ENCODE measurements at regions not wholly inside any gene's neighbourhood (a gene's known extent, or its start where the extent isn't known, plus 50 kb on each side); places are given as distances from the start of the nearest gene placed in this dataset.

GRCh38 chr4:33080275-33080674 lies 2360.1 kb downstream of the PCDH7 start:
- TF ChIP-seq, protein P1, sequence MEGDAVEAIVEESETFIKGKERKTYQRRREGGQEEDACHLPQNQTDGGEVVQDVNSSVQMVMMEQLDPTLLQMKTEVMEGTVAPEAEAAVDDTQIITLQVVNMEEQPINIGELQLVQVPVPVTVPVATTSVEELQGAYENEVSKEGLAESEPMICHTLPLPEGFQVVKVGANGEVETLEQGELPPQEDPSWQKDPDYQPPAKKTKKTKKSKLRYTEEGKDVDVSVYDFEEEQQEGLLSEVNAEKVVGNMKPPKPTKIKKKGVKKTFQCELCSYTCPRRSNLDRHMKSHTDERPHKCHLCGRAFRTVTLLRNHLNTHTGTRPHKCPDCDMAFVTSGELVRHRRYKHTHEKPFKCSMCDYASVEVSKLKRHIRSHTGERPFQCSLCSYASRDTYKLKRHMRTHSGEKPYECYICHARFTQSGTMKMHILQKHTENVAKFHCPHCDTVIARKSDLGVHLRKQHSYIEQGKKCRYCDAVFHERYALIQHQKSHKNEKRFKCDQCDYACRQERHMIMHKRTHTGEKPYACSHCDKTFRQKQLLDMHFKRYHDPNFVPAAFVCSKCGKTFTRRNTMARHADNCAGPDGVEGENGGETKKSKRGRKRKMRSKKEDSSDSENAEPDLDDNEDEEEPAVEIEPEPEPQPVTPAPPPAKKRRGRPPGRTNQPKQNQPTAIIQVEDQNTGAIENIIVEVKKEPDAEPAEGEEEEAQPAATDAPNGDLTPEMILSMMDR (IDR thresholded peaks at IDR 0.05) = no peak
- Histone ChIP-seq H3K4me3 (no peak overlapping the region), H3K9me3 (no peaks in the 10 kb centered on the region), H3K27ac (no peak overlapping the region), H3K4me1 (no peaks in the 10 kb centered on the region), H3K27me3 (no peaks in the 10 kb centered on the region), H3K36me3 (no peaks in the 10 kb centered on the region)
- DNase-seq (no peak), ATAC-seq (peak in 3 of 8 donors; percentile 23 to 60 (median 25))
- WGBS, 2 donors = 64 to 86% methylated on average over 2 of the region's 2 CpGs
- intact Hi-C loops (cut with DNase I) = no loop called here

DNA sequence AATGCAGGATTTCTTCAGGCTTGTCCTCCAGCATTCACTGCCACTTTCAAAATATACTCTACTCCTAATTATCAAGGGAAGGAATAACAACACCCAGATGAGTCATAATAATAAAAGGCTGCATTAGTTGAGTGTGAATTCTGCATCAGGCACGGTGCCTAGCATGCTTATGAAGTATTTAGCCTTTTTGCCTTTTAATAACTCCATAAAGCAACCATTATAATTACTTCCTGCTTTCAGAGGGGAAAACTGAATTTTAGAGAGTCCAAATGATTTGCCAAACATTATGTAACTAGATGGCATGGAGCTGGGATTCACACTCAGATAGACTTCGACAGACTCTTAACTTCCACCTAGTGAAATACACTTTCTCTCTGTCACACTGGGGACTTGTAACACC lies 2365.5 kb downstream of the PCDH7 start:
- no peak overlapping the region for H3K27ac ChIP-seq
- WGBS, 2 donors = 60 to 64% methylated on average over 2 of the region's 2 CpGs
- TF ChIP-seq, protein P1 (IDR thresholded peaks at IDR 0.05) = no peak
- intact Hi-C loops (cut with DNase I) = no loop called here
- no peaks in the 10 kb centered on the region for H3K27me3 ChIP-seq
- ATAC-seq (no peak), DNase-seq (no peak)
- no peaks in the 10 kb centered on the region for H3K9me3 ChIP-seq
- no peak overlapping the region for H3K4me3 ChIP-seq
- no peaks in the 10 kb centered on the region for H3K4me1 ChIP-seq
- no peaks in the 10 kb centered on the region for H3K36me3 ChIP-seq

- 59 to 69% methylated on average over 2 of the region's 2 CpGs for WGBS, 2 donors
- Histone ChIP-seq H3K36me3 (no peaks in the 10 kb centered on the region), H3K27me3 (no peaks in the 10 kb centered on the region), H3K4me1 (no peaks in the 10 kb centered on the region), H3K9me3 (no peaks in the 10 kb centered on the region), H3K4me3 (no peak overlapping the region), H3K27ac (no peak overlapping the region)
- TF ChIP-seq, protein P1 (IDR thresholded peaks at IDR 0.05) = no peak
- DNase-seq = no peak
- no peak for ATAC-seq
- intact Hi-C loops (cut with DNase I) = no loop called here
Observed at GRCh38 chr4:33086331-33086925, 2366.3 kb downstream of the PCDH7 start.

DNA sequence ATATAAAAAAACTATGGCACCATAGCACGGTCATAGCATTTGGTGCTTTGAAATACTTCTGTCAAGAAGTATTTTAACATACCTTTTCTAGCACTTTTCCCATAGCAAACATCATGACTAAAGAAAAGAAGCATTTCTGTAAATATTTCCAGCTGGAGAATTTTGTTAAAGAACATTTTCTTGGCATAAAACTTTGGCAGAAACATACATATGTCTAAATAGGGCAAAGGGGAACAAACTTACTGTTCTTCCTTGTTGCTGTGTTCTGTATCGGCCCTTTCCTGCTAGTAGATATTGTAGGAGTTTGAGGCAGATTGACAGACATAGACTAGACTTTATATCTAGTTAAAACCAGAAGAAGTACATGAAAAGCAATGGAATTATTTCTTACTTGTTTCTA lies 2368.5 kb downstream of the PCDH7 start:
- ATAC-seq (no peak), DNase-seq (no peak)
- H3K9me3 ChIP-seq = no peaks in the 10 kb centered on the region
- WGBS, 2 donors = 69% methylated on average over 2 of the region's 2 CpGs
- H3K27ac ChIP-seq = no peak overlapping the region
- no peaks in the 10 kb centered on the region for H3K36me3 ChIP-seq
- intact Hi-C loops (cut with DNase I) = no loop called here
- H3K4me1 ChIP-seq = no peaks in the 10 kb centered on the region
- TF ChIP-seq, protein P1 (IDR thresholded peaks at IDR 0.05) = no peak
- no peak overlapping the region for H3K4me3 ChIP-seq
- no peaks in the 10 kb centered on the region for H3K27me3 ChIP-seq
